DND-41 (cell line): ENCODE measurements at regions not wholly inside any gene's neighbourhood (a gene's known extent, or its start where the extent isn't known, plus 50 kb on each side); places are given as distances from the start of the nearest gene placed in this dataset.

Experiments
- ATAC-seq: fragments of 200-7000 bp; cut with Tn5 transposase; 3 replicates; pipeline ENCODE4 v1.9.1; 2021; ENCODE audit warnings: low read depth; ENCODE audit not compliant: insufficient read depth
- DNase-seq: peaks from one replicate; pipeline ENCODE4 v3.0.0-alpha.2; 2020
- H2AFZ ChIP-seq: 2 replicates; pipeline ENCODE4 v1.6.0; 2012; ENCODE audit warnings: low read depth, low read length
- H3K27ac ChIP-seq: 2 replicates; pipeline ENCODE4 v1.5.1; 2012; ENCODE audit warnings: low read length, inconsistent platforms
- H3K27me3 ChIP-seq: fragments of 200-600 bp; sonication (generic); 2 replicates; pipeline ENCODE4 v1.6.0; 2012; ENCODE audit warnings: low read length, mild to moderate bottlenecking, inconsistent platforms; ENCODE audit not compliant: insufficient read depth, poor library complexity
- H3K36me3 ChIP-seq: 2 replicates; pipeline ENCODE4 v1.5.1; 2012; ENCODE audit warnings: low read length, inconsistent platforms; ENCODE audit not compliant: insufficient read depth
- H3K4me1 ChIP-seq: 2 replicates; pipeline ENCODE4 v1.5.1; 2012; ENCODE audit warnings: mild to moderate bottlenecking, low read length; ENCODE audit not compliant: insufficient read depth
- H3K4me2 ChIP-seq: 2 replicates; pipeline ENCODE4 v1.6.0; 2012; ENCODE audit warnings: mild to moderate bottlenecking, moderate library complexity, low read length, inconsistent platforms; ENCODE audit not compliant: insufficient read depth
- H3K4me3 ChIP-seq, 2 experiments: fragments of 200-600 bp in 1 of 2; shearing (Covaris generic) in 1 of 2; 2 replicates each; pipeline ENCODE4 v1.5.1; 2012 to 2016; ENCODE audit warnings: inconsistent platforms in 2 of 2, low read length in 2 of 2, mild to moderate bottlenecking in 2 of 2, low read depth in 1 of 2, moderate library complexity in 1 of 2
- H3K79me2 ChIP-seq: 2 replicates; pipeline ENCODE4 v1.6.0; 2012; ENCODE audit warnings: low read length, inconsistent platforms; ENCODE audit not compliant: insufficient read depth
- H3K9ac ChIP-seq: 2 replicates; pipeline ENCODE4 v1.6.0; 2012; ENCODE audit warnings: low read depth, mild to moderate bottlenecking, inconsistent platforms, low read length, moderate library complexity
- H3K9me3 ChIP-seq: 2 replicates; pipeline ENCODE4 v1.5.1; 2012; ENCODE audit warnings: low read length, moderate library complexity, mild to moderate bottlenecking, inconsistent platforms; ENCODE audit not compliant: insufficient read depth, severe bottlenecking
- H4K20me1 ChIP-seq: 2 replicates; pipeline ENCODE4 v1.6.0; 2012; ENCODE audit warnings: low read length; ENCODE audit not compliant: insufficient read depth
- CTCF ChIP-seq: IDR thresholded peaks from 2 replicates; pipeline ENCODE4 v1.5.1; 2012; ENCODE audit warnings: borderline replicate concordance, low read length, moderate library complexity, mild to moderate bottlenecking; ENCODE audit not compliant: poor library complexity, severe bottlenecking; ENCODE audit errors: extremely low read depth
- EZH2 ChIP-seq: IDR thresholded peaks from 3 replicates; pipeline ENCODE4 v1.6.1; 2012; ENCODE audit warnings: borderline replicate concordance, low read depth, mild to moderate bottlenecking, moderate library complexity, low read length, inconsistent platforms; ENCODE audit not compliant: severe bottlenecking

GRCh38 chr1:224565186-224565585 is 50.9 kb upstream of the CNIH3 start:
- Histone ChIP-seq H3K4me3 (no peak overlapping the region), H4K20me1 (no peaks in the 10 kb centered on the region), H2AFZ (0 out of 2 replicates have a peak overlapping the region, but pooled peaks have one; percentile 8), H3K27ac (no peak overlapping the region; the same call in 1 of the 2 replicates), H3K9ac (no peak overlapping the region), H3K27me3 (no peaks in the 10 kb centered on the region), H3K4me2 (no peak overlapping the region), H3K9me3 (peaks cover 3% of the 10 kb centered on the region), H3K36me3 (no peaks in the 10 kb centered on the region), H3K4me1 (no peaks in the 10 kb centered on the region), H3K79me2 (no peaks in the 10 kb centered on the region)
- DNase-seq (no peak), ATAC-seq (no peak)
- no peak for TF ChIP-seq EZH2
- TF ChIP-seq CTCF: no peak

DNA sequence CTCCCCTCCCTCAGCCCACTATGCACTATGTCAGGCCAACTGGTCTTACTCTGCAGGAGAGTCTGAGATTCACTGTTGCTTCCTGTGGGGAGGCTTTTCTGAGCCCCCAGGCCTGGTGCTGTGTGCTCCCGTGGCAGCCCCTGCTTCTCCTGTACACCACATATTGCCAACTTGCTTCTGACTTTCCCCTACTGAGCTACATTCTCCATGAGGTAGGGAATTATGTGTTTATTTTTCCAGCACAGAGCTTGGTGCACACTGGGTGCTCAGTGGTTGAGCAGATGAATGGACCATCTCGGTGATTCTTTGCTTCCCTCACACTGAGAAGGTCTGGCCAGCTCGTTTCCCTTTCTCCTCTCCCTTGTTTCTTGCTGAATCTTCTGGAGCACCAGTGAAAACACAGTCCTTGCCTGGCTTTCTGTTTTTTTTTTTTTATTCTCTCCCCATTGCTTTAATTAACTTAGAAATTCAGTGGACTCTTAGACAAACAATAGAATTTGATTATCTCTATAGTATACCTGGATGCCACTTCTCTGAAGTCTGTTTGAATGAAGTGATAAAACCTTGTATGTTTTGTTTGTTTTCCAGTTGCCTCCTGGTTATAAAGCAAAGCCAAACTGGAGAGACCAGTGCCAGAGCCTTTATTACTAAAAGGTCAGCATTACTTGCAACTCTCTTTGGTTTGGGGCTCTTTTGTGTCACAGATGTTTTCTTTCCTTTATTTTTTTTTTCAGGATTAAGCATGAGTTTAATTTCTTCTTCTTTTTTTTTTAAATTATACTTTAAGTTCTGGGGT is 50.3 kb upstream of the CNIH3 start:
- no peak overlapping the region for H3K9ac ChIP-seq
- H3K36me3 ChIP-seq: no peaks in the 10 kb centered on the region
- DNase-seq (no peak), ATAC-seq (0 out of 3 replicates have a peak, but pooled peaks have one; percentile 31)
- H3K4me1 ChIP-seq: no peaks in the 10 kb centered on the region
- H3K4me3 ChIP-seq: no peak overlapping the region
- H3K27me3 ChIP-seq: no peaks in the 10 kb centered on the region
- peak overlapping the region; percentile 8; the same call in 1 of the 2 replicates for H2AFZ ChIP-seq
- no peak overlapping the region for H3K4me2 ChIP-seq
- TF ChIP-seq EZH2: no peak
- no peak for TF ChIP-seq CTCF
- H3K9me3 ChIP-seq: peaks cover 1% of the 10 kb centered on the region
- H3K27ac ChIP-seq: no peak overlapping the region; the same call in 1 of the 2 replicates
- H4K20me1 ChIP-seq: no peaks in the 10 kb centered on the region
- H3K79me2 ChIP-seq: no peaks in the 10 kb centered on the region
